ENCODE measurements at regions not wholly inside any gene's neighbourhood (a gene's known extent, or its start where the extent isn't known, plus 50 kb on each side); places are given as distances from the start of the nearest gene placed in this dataset.

GRCh38 chr12:91383099-91383498 is 200.5 kb upstream of the DCN start:
- TF ChIP-seq EZH2 (IDR thresholded peaks at IDR 0.05; ENCODE audit: low read length, unreplicated experiment) (no peak), CTCF (conservative IDR thresholded peaks at IDR 0.05; ENCODE audit: low read depth, low read length) (no peak), EZH2phosphoT487 (IDR thresholded peaks at IDR 0.05; ENCODE audit: borderline replicate concordance, low read length) (no peak)

Measured in PC-3 (cell line).